Mesendoderm (in vitro differentiated cells): ENCODE measurements at regions not wholly inside any gene's neighbourhood (a gene's known extent, or its start where the extent isn't known, plus 50 kb on each side); places are given as distances from the start of the nearest gene placed in this dataset.

Source experiments
- DNase-seq: peaks from one replicate; pipeline ENCODE4 v3.0.0; 2013
- H2AK5ac ChIP-seq: 2 replicates; pipeline ENCODE4 v1.6.1; 2013; ENCODE audit warnings: low read length, inconsistent platforms
- H2BK120ac ChIP-seq: 2 replicates; pipeline ENCODE4 v1.6.1; 2013; ENCODE audit warnings: low read depth, mild to moderate bottlenecking, low read length, moderate library complexity, mixed read lengths
- H2BK15ac ChIP-seq: replicated peaks from 2 replicates; pipeline ENCODE4 v1.6.1; 2013; ENCODE audit warnings: low read depth, mild to moderate bottlenecking, moderate library complexity
- H2BK5ac ChIP-seq: 2 replicates; pipeline ENCODE4 v1.6.1; 2013; ENCODE audit warnings: low read length, inconsistent platforms
- H3K18ac ChIP-seq: 2 replicates; pipeline ENCODE4 v1.6.1; 2013; ENCODE audit warnings: mild to moderate bottlenecking, low read length, mixed read lengths
- H3K23ac ChIP-seq: one replicate; pipeline ENCODE4 v1.6.1; 2013; ENCODE audit warnings: low read length
- H3K27ac ChIP-seq: 2 replicates; pipeline ENCODE4 v1.5.1; 2013; ENCODE audit warnings: low read depth, mild to moderate bottlenecking, inconsistent platforms, low read length, moderate library complexity
- H3K27me3 ChIP-seq: 2 replicates; pipeline ENCODE4 v1.6.1; 2013; ENCODE audit warnings: low read length, control low read depth, mild to moderate bottlenecking, inconsistent platforms; ENCODE audit not compliant: insufficient read depth, poor library complexity
- H3K36me3 ChIP-seq: 2 replicates; pipeline ENCODE4 v1.6.1; 2013; ENCODE audit warnings: low read length, inconsistent platforms; ENCODE audit not compliant: control insufficient read depth, insufficient read depth
- H3K4ac ChIP-seq: one replicate; pipeline ENCODE4 v1.6.1; 2013; ENCODE audit warnings: low read depth, mild to moderate bottlenecking, low read length, moderate library complexity
- H3K4me1 ChIP-seq: 2 replicates; pipeline ENCODE4 v1.6.1; 2013; ENCODE audit warnings: low read depth, low read length, inconsistent platforms; ENCODE audit not compliant: control insufficient read depth
- H3K4me2 ChIP-seq: 2 replicates; pipeline ENCODE4 v1.6.1; 2013; ENCODE audit warnings: low read length
- H3K4me3 ChIP-seq: 2 replicates; pipeline ENCODE4 v1.5.1; 2013; ENCODE audit warnings: mild to moderate bottlenecking, low read length
- H3K56ac ChIP-seq: one replicate; pipeline ENCODE4 v1.6.1; 2013; ENCODE audit warnings: low read length
- H3K79me1 ChIP-seq: 2 replicates; pipeline ENCODE4 v1.6.1; 2013; ENCODE audit warnings: low read length, inconsistent platforms
- H3K79me2 ChIP-seq: 2 replicates; pipeline ENCODE4 v1.6.1; 2013; ENCODE audit warnings: mild to moderate bottlenecking, low read length; ENCODE audit not compliant: control insufficient read depth, insufficient read depth
- H3K9ac ChIP-seq: 2 replicates; pipeline ENCODE4 v1.6.1; 2013; ENCODE audit warnings: low read length, inconsistent platforms
- H4K5ac ChIP-seq: one replicate; pipeline ENCODE4 v1.6.1; 2013; ENCODE audit warnings: low read length
- H4K8ac ChIP-seq: one replicate; pipeline ENCODE4 v1.6.1; 2013; ENCODE audit warnings: low read depth, mild to moderate bottlenecking, control low read depth, low read length, moderate library complexity
- WGBS: extraction: QIAGEN DNeasy Blood & Tissue Kit; methylation state at CpG from one replicate; pipeline ENCODE4 v1.1.7; 2013; ENCODE audit warnings: low lambda C conversion rate, missing lambda C conversion rate; ENCODE audit not compliant: insufficient coverage; ENCODE audit errors: extremely low coverage; 5-methylcytosine and 5-hydroxymethylcytosine counted together

DNA sequence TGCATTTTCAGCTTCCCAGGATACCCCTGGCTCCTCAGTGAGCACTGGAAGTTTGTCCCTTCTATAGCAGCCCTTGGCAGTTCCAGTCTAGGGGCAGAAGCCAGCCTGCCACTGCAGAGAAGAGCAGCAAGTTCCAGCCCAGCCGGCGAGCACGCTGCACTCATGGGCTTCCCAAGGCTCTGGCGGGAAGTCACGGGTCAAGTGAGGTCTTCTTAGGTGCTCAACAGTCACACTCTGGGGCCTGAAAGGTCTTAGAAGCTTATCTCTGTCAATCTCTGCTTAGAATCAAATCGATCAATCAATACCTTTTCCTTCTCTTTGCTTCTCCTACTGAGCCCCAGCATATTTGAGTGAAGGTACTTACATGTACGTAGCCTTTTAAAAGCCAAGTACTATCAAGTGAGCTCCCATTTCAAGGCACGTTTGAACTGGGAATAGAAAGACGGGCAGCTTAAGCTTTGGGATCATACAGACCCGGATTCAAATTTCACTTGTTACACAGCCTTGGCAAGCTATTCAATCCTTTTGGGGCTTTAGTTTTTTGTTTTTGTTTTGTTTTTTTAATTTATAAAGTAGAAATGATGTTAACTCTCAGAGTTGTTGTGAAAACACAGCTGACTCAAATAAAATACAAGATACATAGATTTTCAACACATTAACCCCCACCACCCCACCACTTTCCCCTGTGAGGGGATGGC is 152.6 kb upstream of the KLF14 start:
- Histone ChIP-seq H3K36me3 (no peaks in the 10 kb centered on the region), H3K4me1 (no peaks in the 10 kb centered on the region)

DNA sequence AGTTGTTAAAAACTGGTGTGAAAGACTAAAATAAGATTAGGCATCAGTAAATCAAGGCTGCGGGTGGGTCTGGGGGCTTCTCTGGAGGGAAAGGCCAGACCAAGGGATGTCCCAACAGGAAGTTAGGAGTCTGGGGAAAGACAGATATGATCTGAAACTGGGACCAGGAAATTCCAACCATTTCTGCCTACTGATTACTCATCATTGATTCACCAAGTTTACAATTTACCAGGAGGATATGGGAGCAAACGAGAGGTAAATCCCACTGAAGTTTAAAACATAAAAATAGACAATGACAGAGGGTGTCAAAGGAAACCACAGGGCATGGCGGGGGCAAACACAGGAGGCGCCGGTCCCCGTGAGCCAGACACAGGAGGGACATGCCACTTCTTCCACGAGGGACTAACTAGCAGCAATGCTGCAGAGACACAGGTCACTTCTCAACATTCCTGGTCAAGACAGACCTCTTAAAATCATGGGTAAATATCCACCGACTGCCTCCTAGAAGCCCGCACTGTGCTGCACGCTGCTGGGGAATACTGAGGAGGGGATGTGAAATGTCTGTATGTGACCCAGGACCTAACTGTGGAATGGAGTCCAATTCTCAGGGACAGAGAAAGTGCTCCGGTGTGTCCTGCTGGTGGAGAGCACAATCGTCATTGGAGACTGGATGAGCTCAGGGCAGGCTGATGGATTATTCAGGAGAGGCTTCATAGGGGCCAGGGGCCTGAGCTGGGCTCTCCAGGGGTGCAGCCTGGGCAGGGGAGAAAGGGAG is 153.4 kb upstream of the KLF14 start:
- H3K27ac ChIP-seq, result no peak overlapping the region
- H3K9ac ChIP-seq, result no peak overlapping the region
- H3K4ac ChIP-seq, result no peak overlapping the region
- no peak overlapping the region for H2BK5ac ChIP-seq
- H3K79me1 ChIP-seq, result no peaks in the 10 kb centered on the region
- no peak overlapping the region for H2BK15ac ChIP-seq
- no peak overlapping the region for H3K4me2 ChIP-seq
- peak overlapping the region; percentile 34 for H3K56ac ChIP-seq
- H3K79me2 ChIP-seq, result no peaks in the 10 kb centered on the region
- H4K8ac ChIP-seq, result no peak overlapping the region
- H3K36me3 ChIP-seq, result no peaks in the 10 kb centered on the region
- no peaks in the 10 kb centered on the region for H3K27me3 ChIP-seq
- H3K18ac ChIP-seq, result no peak overlapping the region
- WGBS, result no CpG with 5 or more reads among the region's 12 CpGs
- H4K5ac ChIP-seq, result no peak overlapping the region
- H2BK120ac ChIP-seq, result no peak overlapping the region
- no peak overlapping the region for H2AK5ac ChIP-seq
- no peaks in the 10 kb centered on the region for H3K4me1 ChIP-seq
- no peak overlapping the region for H3K23ac ChIP-seq
- H3K4me3 ChIP-seq, result no peak overlapping the region
- DNase-seq, result peak; percentile 55

More for the DNA sequence above, 152.6 kb upstream of the KLF14 start:
- Histone ChIP-seq H4K5ac (no peak overlapping the region), H3K79me2 (no peaks in the 10 kb centered on the region), H3K9ac (no peak overlapping the region), H3K18ac (no peak overlapping the region), H3K56ac (no peak overlapping the region), H3K4me3 (no peak overlapping the region), H3K23ac (no peak overlapping the region), H2AK5ac (no peak overlapping the region), H2BK120ac (no peak overlapping the region), H3K79me1 (no peaks in the 10 kb centered on the region), H4K8ac (no peak overlapping the region), H3K4me2 (no peak overlapping the region), H3K4ac (no peak overlapping the region), H2BK15ac (no peak overlapping the region), H3K27ac (no peak overlapping the region), H3K27me3 (no peaks in the 10 kb centered on the region), H2BK5ac (no peak overlapping the region)
- WGBS, result no CpG with 5 or more reads among the region's 10 CpGs
- DNase-seq, result no peak

DNA sequence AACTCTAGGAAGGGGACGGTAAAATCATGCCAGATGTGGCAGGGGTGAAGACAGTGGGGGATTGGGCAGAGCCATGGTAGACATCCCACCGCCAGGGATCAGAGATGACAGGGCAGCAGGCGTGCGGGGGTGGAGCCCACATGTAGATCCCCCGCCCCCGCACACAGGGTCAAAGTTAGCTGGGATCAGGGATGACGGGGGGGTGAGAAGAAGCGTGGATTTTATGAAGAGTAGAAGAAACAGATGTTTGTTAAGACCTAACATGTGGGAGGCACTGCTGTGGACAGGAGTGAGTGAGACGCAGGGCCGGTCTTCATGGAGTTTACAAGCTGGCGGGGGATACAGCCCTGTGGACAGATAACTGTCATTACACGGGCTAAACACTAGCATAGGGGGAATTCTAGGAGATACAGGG is 154.0 kb upstream of the KLF14 start:
- no peak overlapping the region for H3K9ac ChIP-seq
- no peak overlapping the region for H3K56ac ChIP-seq
- no peak overlapping the region for H3K23ac ChIP-seq
- H3K27ac ChIP-seq, result no peak overlapping the region
- H2BK15ac ChIP-seq, result no peak overlapping the region
- H3K4me3 ChIP-seq, result no peak overlapping the region
- H4K8ac ChIP-seq, result no peak overlapping the region
- no peak for DNase-seq
- no peak overlapping the region for H2BK5ac ChIP-seq
- H3K4ac ChIP-seq, result no peak overlapping the region
- H4K5ac ChIP-seq, result no peak overlapping the region
- H3K27me3 ChIP-seq, result no peaks in the 10 kb centered on the region
- H2BK120ac ChIP-seq, result no peak overlapping the region
- H3K4me2 ChIP-seq, result no peak overlapping the region
- WGBS, result no CpG with 5 or more reads among the region's 12 CpGs
- H3K18ac ChIP-seq, result no peak overlapping the region
- no peaks in the 10 kb centered on the region for H3K36me3 ChIP-seq
- H3K4me1 ChIP-seq, result no peaks in the 10 kb centered on the region
- H3K79me1 ChIP-seq, result no peaks in the 10 kb centered on the region
- no peak overlapping the region for H2AK5ac ChIP-seq
- no peaks in the 10 kb centered on the region for H3K79me2 ChIP-seq

DNA sequence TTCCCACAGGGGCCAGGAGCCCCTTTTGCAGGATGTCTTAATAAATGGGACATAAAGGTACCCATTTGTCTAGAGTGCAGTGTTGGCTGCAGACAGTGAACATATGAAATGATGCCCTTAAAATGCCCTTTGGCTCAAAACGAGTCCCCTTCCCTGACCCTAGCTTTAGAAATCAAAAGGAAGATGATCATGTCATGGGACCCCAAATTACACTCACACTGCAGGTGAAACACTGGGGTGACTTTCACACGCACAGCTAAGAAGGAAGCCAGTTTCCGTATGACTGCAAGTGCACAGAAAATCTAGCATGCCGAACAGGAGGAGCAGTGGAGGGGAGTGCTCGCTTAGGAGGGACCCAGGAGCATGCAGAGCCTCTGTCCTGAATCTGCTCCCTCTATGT is 154.5 kb upstream of the KLF14 start:
- Histone ChIP-seq H3K9ac (no peak overlapping the region), H3K18ac (no peak overlapping the region), H2BK120ac (no peak overlapping the region), H3K56ac (no peak overlapping the region), H4K5ac (no peak overlapping the region), H3K36me3 (no peaks in the 10 kb centered on the region), H3K27me3 (no peaks in the 10 kb centered on the region), H3K79me2 (no peaks in the 10 kb centered on the region), H3K79me1 (no peaks in the 10 kb centered on the region), H3K4me1 (no peaks in the 10 kb centered on the region), H3K23ac (no peak overlapping the region), H3K4me3 (no peak overlapping the region), H4K8ac (no peak overlapping the region), H2BK5ac (no peak overlapping the region), H2AK5ac (no peak overlapping the region), H3K4me2 (no peak overlapping the region), H2BK15ac (no peak overlapping the region), H3K4ac (no peak overlapping the region), H3K27ac (no peak overlapping the region)
- no CpG with 5 or more reads among the region's 5 CpGs for WGBS
- DNase-seq, result no peak

DNA sequence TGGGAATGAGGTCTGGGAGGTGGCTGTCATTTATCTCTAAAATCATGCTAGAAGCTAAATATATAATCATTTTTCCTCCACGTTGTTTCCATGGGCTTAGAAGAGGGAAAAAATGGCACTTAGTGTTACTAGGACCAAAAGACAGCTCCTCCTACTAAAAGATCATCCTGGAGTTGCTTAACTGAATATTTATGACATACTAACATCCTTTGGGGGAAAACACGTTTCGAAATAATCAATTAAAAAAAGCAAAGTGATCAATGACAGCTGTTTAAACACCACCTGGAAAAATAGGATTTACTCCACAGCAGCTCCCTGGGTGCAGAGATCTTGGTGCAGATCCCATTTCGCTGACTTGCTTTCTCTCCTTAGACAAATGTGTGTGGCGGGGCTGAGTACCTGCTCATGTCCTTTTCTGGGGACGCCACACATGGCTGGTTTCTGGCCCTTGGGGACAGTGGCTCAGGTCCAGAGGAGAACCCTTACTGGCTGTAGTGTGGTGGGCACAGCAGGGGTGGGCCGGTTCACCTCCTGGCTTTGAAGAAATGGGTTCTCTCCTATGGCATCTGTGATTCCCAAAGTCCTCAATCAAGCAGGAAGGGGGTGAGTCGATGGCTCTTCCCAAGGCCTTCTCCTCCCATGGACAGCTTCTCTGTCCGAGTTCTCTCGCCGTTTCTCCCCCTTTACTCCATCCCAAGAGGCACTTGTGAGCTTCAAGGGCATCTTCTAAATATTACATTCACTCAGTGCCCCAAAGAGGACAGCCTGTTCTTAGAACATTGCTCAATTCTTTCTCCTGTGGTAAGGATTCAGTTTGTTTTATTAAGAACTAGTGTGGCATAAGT is 156.4 kb upstream of the KLF14 start:
- H2BK5ac ChIP-seq, result no peak overlapping the region
- no peaks in the 10 kb centered on the region for H3K79me2 ChIP-seq
- no peak overlapping the region for H2BK15ac ChIP-seq
- no peak overlapping the region for H3K9ac ChIP-seq
- H3K79me1 ChIP-seq, result no peaks in the 10 kb centered on the region
- H3K27ac ChIP-seq, result no peak overlapping the region
- H3K4me1 ChIP-seq, result no peaks in the 10 kb centered on the region
- no peak overlapping the region for H3K56ac ChIP-seq
- no peak overlapping the region for H2AK5ac ChIP-seq
- WGBS, result no CpG with 5 or more reads among the region's 11 CpGs
- H2BK120ac ChIP-seq, result no peak overlapping the region
- no peaks in the 10 kb centered on the region for H3K27me3 ChIP-seq
- no peak for DNase-seq
- H3K36me3 ChIP-seq, result no peaks in the 10 kb centered on the region
- no peak overlapping the region for H4K8ac ChIP-seq
- no peak overlapping the region for H3K4ac ChIP-seq
- H3K23ac ChIP-seq, result no peak overlapping the region
- no peak overlapping the region for H3K4me3 ChIP-seq
- H3K18ac ChIP-seq, result no peak overlapping the region
- no peak overlapping the region for H4K5ac ChIP-seq
- no peak overlapping the region for H3K4me2 ChIP-seq
